NCI-H82 (cell line): ENCODE measurements at regions not wholly inside any gene's neighbourhood (a gene's known extent, or its start where the extent isn't known, plus 50 kb on each side); places are given as distances from the start of the nearest gene placed in this dataset.

ENCODE experiments used
- DNase-seq: peaks from one replicate; lab custom pipeline; 2025; lab: John Stamatoyannopoulos, UW

- no peak for DNase-seq
Observed at GRCh38 chr13:32861304-32861703, 154.9 kb upstream of the KL start.

GRCh38 chr13:32863596-32863995, 152.6 kb upstream of the KL start:
- no peak for DNase-seq

GRCh38 chr13:32866921-32867320, 149.3 kb upstream of the KL start:
- DNase-seq, result no peak

- no peak for DNase-seq
Observed at GRCh38 chr13:32877491-32877890, 138.7 kb upstream of the KL start.

- no peak for DNase-seq
Observed at GRCh38 chr13:32878163-32878562, 138.1 kb upstream of the KL start.

- DNase-seq, result no peak
Observed at GRCh38 chr13:32880636-32881035, 135.6 kb upstream of the KL start.

- DNase-seq, result no peak
Observed at GRCh38 chr13:32881074-32881776, 135.0 kb upstream of the KL start.

GRCh38 chr13:32881777-32882145, 134.5 kb upstream of the KL start:
- no peak for DNase-seq

GRCh38 chr13:32882691-32883090, 133.5 kb upstream of the KL start:
- no peak for DNase-seq

GRCh38 chr13:32883474-32883873, 132.7 kb upstream of the KL start:
- peak; percentile 77 for DNase-seq

- DNase-seq, result no peak
Observed at GRCh38 chr13:32887617-32888016, 128.6 kb upstream of the KL start.

GRCh38 chr13:32889986-32890565, 126.1 kb upstream of the KL start:
- DNase-seq, result no peak

- DNase-seq, result no peak
Observed at GRCh38 chr13:32893176-32893575, 123.0 kb upstream of the KL start.

GRCh38 chr13:32894589-32895001, 121.6 kb upstream of the KL start:
- no peak for DNase-seq

- DNase-seq, result no peak
Observed at GRCh38 chr13:32895296-32895695, 120.9 kb upstream of the KL start.

GRCh38 chr13:32897296-32897695, 118.9 kb upstream of the KL start:
- no peak for DNase-seq

- DNase-seq, result no peak
Observed at GRCh38 chr13:32902029-32902780, 114.0 kb upstream of the KL start.

- no peak for DNase-seq
Observed at GRCh38 chr13:32902874-32903273, 113.3 kb upstream of the KL start.

GRCh38 chr13:32903720-32904119, 112.5 kb upstream of the KL start:
- DNase-seq, result no peak

- no peak for DNase-seq
Observed at GRCh38 chr13:32904266-32904665, 112.0 kb upstream of the KL start.

- no peak for DNase-seq
Observed at GRCh38 chr13:32905063-32905863, 111.0 kb upstream of the KL start.

GRCh38 chr13:32905864-32906180, 110.4 kb upstream of the KL start:
- no peak for DNase-seq

GRCh38 chr13:32907211-32907610, 109.0 kb upstream of the KL start:
- no peak for DNase-seq
